B cell (primary cell): ENCODE measurements at regions not wholly inside any gene's neighbourhood (a gene's known extent, or its start where the extent isn't known, plus 50 kb on each side); places are given as distances from the start of the nearest gene placed in this dataset.

ENCODE experiments used
- EZH2 ChIP-seq: IDR thresholded peaks from 2 replicates; pipeline ENCODE4 v1.6.1; 2012; ENCODE audit warnings: borderline replicate concordance, low read depth, mild to moderate bottlenecking, moderate library complexity, low read length; ENCODE audit not compliant: insufficient read depth, poor library complexity, severe bottlenecking
- TF ChIP-seq, protein P1 (sequence below): fragments of 200-600 bp; IDR thresholded peaks from one replicate; pipeline ENCODE4 v1.8.0; 2022; ENCODE audit warnings: antibody characterized with exemption, mild to moderate bottlenecking

DNA sequence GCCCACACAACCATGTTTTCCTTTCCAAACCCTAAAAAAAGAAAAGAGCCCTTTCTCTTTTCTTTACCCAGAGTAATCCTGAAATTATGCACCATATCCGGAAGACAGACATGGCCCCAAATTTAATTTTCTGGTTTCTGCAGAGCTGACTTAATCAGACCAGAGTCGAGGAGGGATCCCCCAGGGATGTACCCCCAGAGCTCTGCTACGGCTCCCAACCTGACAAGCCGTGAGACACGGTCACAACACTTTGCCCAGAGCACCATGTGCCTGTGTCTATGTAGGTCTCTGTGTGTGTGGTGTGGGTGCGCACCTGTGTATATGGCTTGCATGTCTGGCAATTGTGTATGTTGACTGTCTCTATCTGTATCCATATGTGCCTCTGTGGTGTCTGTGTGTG is 77.6 kb upstream of the CLMN start:
- no peak for TF ChIP-seq EZH2
- TF ChIP-seq, protein P1, sequence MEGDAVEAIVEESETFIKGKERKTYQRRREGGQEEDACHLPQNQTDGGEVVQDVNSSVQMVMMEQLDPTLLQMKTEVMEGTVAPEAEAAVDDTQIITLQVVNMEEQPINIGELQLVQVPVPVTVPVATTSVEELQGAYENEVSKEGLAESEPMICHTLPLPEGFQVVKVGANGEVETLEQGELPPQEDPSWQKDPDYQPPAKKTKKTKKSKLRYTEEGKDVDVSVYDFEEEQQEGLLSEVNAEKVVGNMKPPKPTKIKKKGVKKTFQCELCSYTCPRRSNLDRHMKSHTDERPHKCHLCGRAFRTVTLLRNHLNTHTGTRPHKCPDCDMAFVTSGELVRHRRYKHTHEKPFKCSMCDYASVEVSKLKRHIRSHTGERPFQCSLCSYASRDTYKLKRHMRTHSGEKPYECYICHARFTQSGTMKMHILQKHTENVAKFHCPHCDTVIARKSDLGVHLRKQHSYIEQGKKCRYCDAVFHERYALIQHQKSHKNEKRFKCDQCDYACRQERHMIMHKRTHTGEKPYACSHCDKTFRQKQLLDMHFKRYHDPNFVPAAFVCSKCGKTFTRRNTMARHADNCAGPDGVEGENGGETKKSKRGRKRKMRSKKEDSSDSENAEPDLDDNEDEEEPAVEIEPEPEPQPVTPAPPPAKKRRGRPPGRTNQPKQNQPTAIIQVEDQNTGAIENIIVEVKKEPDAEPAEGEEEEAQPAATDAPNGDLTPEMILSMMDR = no peak
